HG03045 (cell line): ENCODE measurements at regions not wholly inside any gene's neighbourhood (a gene's known extent, or its start where the extent isn't known, plus 50 kb on each side); places are given as distances from the start of the nearest gene placed in this dataset.

Experiments
- ATAC-seq: cut with Tn5 transposase; IDR thresholded peaks from one replicate; pipeline ENCODE4 v1.9.1; 2021; ENCODE audit warnings: mild to moderate bottlenecking, moderate library complexity; ENCODE audit not compliant: unreplicated experiment

GRCh38 chr6:53216301-53216700 lies 67.7 kb upstream of the GCM1 start:
- ATAC-seq, result no peak

GRCh38 chr6:53214172-53214571 lies 65.5 kb upstream of the GCM1 start:
- ATAC-seq, result no peak

GRCh38 chr6:53210811-53211210 lies 62.2 kb upstream of the GCM1 start:
- ATAC-seq, result no peak

- no peak for ATAC-seq
Measured at GRCh38 chr6:53209681-53210080, 61.0 kb upstream of the GCM1 start.

- ATAC-seq, result no peak
Measured at GRCh38 chr6:53205778-53206177, 57.1 kb upstream of the GCM1 start.

- no peak for ATAC-seq
Measured at GRCh38 chr6:53203483-53203882, 54.8 kb upstream of the GCM1 start.

- no peak for ATAC-seq
Measured at GRCh38 chr6:53202052-53202451, 53.4 kb upstream of the GCM1 start.

GRCh38 chr6:53201270-53201669 lies 52.6 kb upstream of the GCM1 start:
- ATAC-seq, result no peak

- no peak for ATAC-seq
Measured at GRCh38 chr6:53199765-53200164, 51.1 kb upstream of the GCM1 start.

GRCh38 chr6:53199156-53199555 lies 50.5 kb upstream of the GCM1 start:
- peak; percentile 88 for ATAC-seq
